GM21529 (cell line): ENCODE measurements at regions not wholly inside any gene's neighbourhood (a gene's known extent, or its start where the extent isn't known, plus 50 kb on each side); places are given as distances from the start of the nearest gene placed in this dataset.
"Not testable (repeated sequence)": the region's sequence is repeated elsewhere in the genome, so short reads cannot be mapped to it uniquely, and the experiment has no call there.

ENCODE experiments used
- ATAC-seq: cut with Tn5 transposase; IDR thresholded peaks from one replicate; pipeline ENCODE4 v1.9.1; 2021; ENCODE audit not compliant: unreplicated experiment

- ATAC-seq: no peak
These were observed 847.3 kb upstream of the ADAMTS5 start for GRCh38 chr21:27814226-27814625.

GRCh38 chr21:27813750-27814149, 846.9 kb upstream of the ADAMTS5 start:
- ATAC-seq: no peak

GRCh38 chr21:27813344-27813743, 846.5 kb upstream of the ADAMTS5 start:
- no peak for ATAC-seq

- ATAC-seq: no peak
These were observed 845.4 kb upstream of the ADAMTS5 start for GRCh38 chr21:27812279-27812678.

DNA sequence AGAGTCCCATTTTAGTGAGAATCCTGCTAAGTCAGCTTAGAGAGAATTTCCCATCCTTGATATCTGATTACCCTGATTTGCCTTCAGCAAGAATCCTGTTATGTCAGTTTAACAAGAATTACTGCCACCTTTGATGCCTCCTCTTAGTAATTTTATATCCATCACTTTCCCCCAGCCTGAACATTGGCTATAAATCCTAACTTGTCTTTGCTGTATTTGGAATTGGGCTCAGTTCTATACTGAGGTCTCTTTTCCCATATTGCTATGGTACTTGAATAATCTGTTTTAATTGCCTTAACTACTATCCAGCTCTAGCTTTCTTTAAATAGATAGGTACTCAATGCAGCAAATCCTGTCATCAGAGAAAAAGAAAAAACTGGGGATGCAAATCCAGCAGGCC, 842.0 kb upstream of the ADAMTS5 start:
- no peak for ATAC-seq

GRCh38 chr21:27807596-27807995, 840.7 kb upstream of the ADAMTS5 start:
- no peak for ATAC-seq

GRCh38 chr21:27806281-27806680, 839.4 kb upstream of the ADAMTS5 start:
- no peak for ATAC-seq

- ATAC-seq: no peak
These were observed 838.8 kb upstream of the ADAMTS5 start for GRCh38 chr21:27805696-27806095.

GRCh38 chr21:27804515-27804914, 837.6 kb upstream of the ADAMTS5 start:
- ATAC-seq: no peak

DNA sequence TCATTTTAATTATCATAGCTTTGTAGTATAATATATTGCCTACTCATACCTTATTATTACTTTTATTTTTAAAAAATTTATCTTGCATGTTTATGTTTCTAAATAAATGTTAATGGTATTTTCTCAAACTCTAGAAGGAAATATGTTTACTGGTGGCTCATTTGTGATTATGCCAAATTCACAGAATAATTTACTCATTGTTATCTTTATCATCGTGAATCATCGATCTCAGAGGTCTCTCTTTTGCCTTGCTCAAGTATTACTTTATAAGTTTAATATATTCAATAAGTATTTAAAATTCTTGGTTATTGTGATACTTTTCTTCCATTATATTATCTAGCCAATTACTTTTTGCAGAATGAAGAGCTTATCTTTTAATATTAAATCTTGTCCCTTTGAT, 836.7 kb upstream of the ADAMTS5 start:
- no peak for ATAC-seq

- no peak for ATAC-seq
These were observed 836.1 kb upstream of the ADAMTS5 start for GRCh38 chr21:27802816-27803475.

GRCh38 chr21:27799861-27800260, 833.0 kb upstream of the ADAMTS5 start:
- ATAC-seq: no peak

DNA sequence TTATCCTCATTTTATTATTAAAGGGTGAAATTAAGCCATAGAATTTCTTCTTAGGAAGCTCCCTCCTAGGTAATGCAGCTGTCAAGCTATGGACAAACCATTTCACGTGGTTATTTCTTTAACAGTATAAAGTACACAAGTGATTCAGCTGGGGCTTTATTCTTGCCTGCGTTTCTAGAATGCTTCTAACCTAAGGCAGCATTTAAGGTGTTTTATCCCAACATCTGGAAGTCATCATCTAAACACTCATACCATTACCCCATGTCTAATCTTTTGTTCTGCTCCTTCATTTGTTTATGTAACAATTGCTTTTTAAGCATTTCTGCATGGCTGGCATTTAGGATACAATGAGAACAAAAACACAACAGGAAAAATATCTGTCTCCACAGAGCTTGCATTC, 829.2 kb upstream of the ADAMTS5 start:
- no peak for ATAC-seq

DNA sequence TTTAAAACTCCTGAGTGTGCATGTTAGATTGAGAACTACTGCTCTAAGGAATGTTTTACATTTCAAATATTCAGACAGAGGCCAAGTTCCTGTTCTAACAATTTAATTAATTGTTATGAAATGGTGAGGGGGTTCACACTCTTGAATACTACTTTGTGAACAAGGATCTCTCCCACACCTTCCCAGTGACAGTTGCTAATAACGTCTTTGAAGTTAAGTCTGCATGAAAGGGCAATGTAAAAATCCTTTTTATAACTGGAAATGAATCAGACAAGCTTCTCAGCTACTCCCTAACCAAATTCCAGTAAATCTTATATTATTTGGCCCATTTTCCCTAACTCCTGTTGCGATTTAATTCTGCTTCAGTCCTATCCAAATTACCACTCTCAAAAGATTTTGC, 828.5 kb upstream of the ADAMTS5 start:
- no peak for ATAC-seq

GRCh38 chr21:27793901-27794300, 827.0 kb upstream of the ADAMTS5 start:
- ATAC-seq: no peak

GRCh38 chr21:27787046-27787445, 820.2 kb upstream of the ADAMTS5 start:
- ATAC-seq: no peak

DNA sequence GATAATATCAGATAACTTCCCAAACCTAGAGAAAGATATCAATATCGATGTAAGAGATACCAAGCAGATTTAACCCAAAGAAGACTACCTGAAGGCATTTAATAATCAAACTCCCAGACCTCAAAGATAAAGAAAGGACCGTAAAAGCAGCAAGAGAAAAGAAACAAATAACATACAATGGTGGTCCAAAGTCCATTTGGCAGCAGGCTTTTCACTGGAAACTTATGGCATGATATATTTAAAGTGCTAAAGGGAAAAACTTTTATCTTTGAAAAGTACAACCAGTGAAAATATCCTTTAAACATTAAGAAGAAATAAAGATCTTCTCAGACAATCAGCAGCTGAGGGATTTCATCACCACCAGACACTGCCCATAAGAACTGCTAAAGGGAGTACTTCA, 812.7 kb upstream of the ADAMTS5 start:
- no peak for ATAC-seq

GRCh38 chr21:27776925-27777553, 810.2 kb upstream of the ADAMTS5 start:
- ATAC-seq: no peak

DNA sequence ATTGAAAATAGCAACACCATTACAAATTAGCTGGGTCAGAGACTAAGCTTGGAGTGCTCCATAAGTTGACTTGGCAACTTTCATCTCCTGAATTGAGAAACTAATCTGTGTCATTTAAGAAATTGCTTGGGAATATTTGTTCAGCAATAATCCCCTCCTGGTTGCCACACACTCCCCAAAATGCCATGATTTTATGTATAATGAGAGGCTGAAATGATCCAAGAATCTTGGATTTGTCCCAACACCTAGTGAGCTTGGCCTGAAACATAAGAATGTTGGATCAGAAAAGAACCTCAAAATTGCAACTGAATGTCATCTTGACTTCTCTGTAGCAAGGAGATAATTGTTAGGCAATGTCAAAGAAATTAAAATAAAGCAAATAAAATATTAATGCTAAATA, 805.9 kb upstream of the ADAMTS5 start:
- ATAC-seq: no peak

DNA sequence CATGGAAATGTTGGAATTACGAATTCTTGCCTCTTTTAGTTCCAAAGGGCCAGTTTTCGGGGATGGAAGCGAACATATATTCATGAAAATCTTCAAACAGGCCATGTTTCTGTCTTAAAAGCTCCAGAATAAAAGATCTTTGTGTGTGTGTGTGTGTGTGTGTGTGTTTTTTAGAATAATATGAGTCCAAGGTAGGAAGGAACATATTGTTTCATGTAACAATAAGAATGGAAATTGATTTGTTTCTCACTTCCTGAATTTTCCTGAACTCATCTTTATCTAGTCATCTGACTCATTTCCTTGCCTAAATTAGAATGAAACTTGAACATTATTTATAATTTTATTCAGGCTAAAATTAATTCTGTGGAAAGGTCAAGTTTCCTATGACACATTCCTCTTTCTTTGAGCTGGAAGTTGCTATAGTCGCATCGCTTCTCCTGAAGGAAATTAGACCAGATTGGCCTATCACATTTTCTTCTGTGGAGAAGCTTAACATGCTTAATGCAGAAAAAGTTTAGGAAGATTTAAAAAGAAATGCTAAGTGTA, 805.1 kb upstream of the ADAMTS5 start:
- no peak for ATAC-seq

- no peak for ATAC-seq
These were observed 802.9 kb upstream of the ADAMTS5 start for GRCh38 chr21:27769763-27770162.

DNA sequence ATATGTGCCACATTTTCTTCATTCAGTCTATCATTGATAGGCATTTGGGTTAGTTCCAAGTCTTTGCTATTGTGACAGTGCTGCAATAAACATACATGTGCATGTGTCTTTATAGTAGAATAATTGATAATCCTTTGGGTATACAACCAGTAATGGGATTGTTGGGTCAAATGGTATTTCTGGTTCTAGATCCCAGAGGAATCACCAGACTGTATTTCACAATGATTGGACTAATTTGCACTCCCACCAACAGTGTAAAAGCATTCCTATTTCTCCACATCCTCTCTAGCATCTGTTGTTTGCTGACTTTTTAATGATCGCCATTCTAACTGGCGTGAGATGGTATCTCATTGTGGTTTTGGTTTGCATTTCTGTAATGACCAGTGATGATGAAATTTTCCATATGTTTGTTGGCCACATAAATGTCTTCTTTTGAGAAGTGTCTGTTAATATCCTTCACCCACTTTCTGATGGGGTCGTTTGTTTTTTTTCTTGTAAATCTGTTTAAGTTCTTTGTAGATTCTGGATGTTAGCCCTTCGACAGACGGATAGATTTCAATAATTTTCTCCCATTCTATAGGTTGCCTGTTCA, 801.3 kb upstream of the ADAMTS5 start:
- ATAC-seq: not testable (repeated sequence)
